MG63 (cell line): ENCODE measurements at regions not wholly inside any gene's neighbourhood (a gene's known extent, or its start where the extent isn't known, plus 50 kb on each side); places are given as distances from the start of the nearest gene placed in this dataset.
"Not testable (repeated sequence)": the region's sequence is repeated elsewhere in the genome, so short reads cannot be mapped to it uniquely, and the experiment has no call there.

Source experiments
- DNase-seq: peaks from one replicate; pipeline ENCODE4 v3.0.0-alpha.2; 2020
- H3K27me3 ChIP-seq: fragments of 250-450 bp; sonication (Bioruptor Pico); 2 replicates; pipeline ENCODE4 v1.5.1; 2020; ENCODE audit warnings: mild to moderate bottlenecking, moderate library complexity
- H3K36me3 ChIP-seq: fragments of 250-450 bp; sonication (Bioruptor Pico); 2 replicates; pipeline ENCODE4 v1.5.1; 2020; ENCODE audit warnings: mild to moderate bottlenecking, moderate library complexity
- H3K4me3 ChIP-seq: fragments of 250-450 bp; sonication (Bioruptor Pico); 2 replicates; pipeline ENCODE4 v1.5.1; 2020; ENCODE audit warnings: mild to moderate bottlenecking, moderate library complexity
- H3K9me3 ChIP-seq: fragments of 250-450 bp; sonication (Bioruptor Pico); 2 replicates; pipeline ENCODE4 v1.5.1; 2020; ENCODE audit warnings: mild to moderate bottlenecking, moderate library complexity

DNA sequence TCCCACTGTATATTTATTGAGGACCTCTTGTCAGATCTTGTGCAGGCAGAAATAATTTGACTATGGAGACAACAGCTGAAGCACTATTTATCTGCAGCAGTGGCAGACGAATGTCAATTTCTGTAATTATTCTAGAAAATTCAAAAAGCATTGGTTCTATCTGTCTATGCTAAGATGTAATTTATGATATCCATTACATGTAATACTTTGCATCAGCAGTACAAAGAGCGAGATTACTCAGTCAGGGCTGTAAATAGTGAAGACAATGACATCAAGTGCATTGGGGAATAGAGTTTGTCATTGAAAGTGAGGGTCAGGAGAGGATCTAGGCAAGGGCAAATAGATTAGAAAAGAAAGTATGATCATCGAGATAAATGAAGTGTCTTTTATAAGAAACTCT, 508.2 kb downstream of the ZWINT start:
- Histone ChIP-seq H3K9me3 (no peaks in the 10 kb centered on the region), H3K36me3 (no peaks in the 10 kb centered on the region), H3K4me3 (no peak overlapping the region), H3K27me3 (no peaks in the 10 kb centered on the region)
- no peak for DNase-seq

DNA sequence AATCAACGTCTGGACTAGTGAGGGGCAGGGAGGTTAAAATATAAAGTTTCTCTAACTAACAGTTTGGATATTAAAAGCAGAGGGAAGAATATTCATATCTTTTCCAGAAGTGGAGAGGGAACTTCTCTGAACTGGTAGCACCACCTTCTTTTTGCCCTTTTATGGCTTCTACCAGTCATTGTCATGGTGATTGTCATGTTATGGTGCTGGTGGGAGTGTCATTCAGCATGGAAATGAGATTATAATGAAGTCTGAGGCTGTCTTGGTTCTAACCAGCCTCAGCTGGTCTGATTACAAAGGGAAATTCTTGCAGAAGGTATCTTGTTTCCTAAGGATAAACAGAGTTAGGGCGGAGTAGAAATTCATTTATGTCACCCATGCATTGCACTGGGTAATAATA, 523.8 kb downstream of the ZWINT start:
- no peak for DNase-seq
- no peaks in the 10 kb centered on the region for H3K27me3 ChIP-seq
- no peak overlapping the region for H3K4me3 ChIP-seq
- H3K36me3 ChIP-seq = no peaks in the 10 kb centered on the region
- H3K9me3 ChIP-seq = no peaks in the 10 kb centered on the region

DNA sequence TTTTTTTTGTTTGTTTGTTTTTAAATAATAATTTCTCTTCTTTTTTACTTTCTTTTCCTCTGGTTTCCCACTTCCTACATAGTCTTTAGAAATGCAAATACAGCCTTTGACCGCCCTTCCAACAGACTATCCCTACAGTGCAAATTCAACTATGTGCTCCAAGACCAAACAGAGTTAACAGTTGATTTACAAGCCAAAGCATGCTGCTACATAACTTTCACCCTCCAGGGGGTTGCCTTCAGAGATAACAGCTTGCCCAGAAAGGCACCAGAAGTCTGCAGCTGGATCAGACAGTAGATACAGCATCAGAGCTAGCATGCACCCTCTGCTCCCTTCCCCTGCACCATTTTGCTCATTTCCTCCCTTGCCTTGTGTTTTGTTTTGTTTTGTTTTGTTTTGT, 539.0 kb downstream of the ZWINT start:
- no peak for DNase-seq
- H3K4me3 ChIP-seq = no peak overlapping the region
- H3K36me3 ChIP-seq = no peaks in the 10 kb centered on the region
- H3K27me3 ChIP-seq = no peaks in the 10 kb centered on the region
- no peaks in the 10 kb centered on the region for H3K9me3 ChIP-seq

DNA sequence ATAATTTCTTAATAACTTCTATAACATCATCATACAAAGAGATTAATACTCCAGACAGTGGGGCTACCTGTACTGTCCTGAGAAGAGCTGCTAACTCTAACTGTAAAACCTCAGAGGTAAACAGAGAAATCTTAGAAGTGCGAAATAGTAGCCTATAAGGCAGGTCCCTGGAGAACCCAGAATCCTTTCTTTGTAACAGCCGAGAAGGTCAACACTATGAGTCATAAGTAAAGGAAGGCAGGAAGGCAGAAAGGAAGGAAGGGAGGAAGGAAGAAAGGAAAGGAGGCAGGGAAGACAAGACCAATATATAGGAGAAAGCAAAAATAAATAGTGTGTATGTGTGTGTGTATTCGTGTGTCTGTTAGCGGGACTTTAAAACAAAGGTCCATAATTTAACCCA, 540.6 kb downstream of the ZWINT start:
- Histone ChIP-seq H3K4me3 (no peak overlapping the region), H3K9me3 (no peaks in the 10 kb centered on the region), H3K36me3 (no peaks in the 10 kb centered on the region), H3K27me3 (no peaks in the 10 kb centered on the region)
- no peak for DNase-seq

DNA sequence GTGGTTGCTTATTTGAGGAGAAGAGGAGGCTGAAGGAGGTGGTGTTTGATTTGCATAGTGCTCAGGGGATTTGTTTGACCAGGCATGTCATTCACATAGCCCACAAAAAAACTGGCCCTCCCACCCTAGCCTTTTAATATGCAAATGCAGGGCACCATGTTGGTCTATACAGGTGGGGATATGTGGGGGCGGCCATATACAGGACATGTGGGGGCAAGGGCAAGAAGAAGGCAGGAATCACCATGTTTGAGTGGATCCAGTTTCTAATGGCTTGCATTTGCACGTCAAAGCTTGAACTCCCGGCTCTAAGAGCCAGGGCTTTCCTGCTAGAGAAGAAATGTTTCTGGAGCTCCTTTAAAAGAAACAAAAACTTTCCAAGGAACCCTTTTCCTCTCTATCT, 541.0 kb downstream of the ZWINT start:
- Histone ChIP-seq H3K27me3 (no peaks in the 10 kb centered on the region), H3K36me3 (no peaks in the 10 kb centered on the region), H3K9me3 (no peaks in the 10 kb centered on the region), H3K4me3 (no peak overlapping the region)
- DNase-seq = no peak

DNA sequence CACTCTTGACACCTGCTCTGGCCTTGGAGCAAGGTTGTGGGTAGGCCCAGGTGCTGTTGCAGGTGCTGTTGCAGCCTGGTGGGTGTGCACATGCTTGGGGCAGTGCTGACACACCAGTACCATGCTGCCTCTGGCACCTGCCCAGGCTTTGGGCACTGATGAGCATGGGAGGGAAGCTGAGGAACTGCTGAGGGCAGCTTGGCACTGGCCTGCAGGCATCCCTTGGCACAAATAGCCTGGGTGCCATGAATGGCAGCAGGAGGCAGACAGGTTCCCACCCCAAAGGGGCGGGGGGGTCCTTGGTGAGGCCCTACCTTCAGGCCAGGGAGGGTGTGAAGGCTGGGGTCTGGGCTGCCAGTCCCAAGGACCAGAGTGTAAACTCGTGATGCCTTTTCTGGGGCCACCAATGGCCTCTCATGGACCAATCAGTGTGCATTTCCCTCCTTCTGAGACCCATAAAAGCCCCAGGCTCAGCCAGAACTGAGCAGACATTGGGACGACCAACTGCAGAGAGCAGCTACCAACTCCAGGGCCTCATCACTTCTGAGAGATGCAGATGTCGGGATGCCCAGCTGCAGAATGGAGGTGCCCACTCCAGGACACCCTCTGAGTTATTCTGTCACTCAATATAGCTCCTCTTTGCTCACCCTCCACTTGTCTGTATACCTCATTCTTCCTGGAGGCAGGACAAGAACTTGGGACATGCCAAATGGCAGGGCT, 547.4 kb downstream of the ZWINT start:
- Histone ChIP-seq H3K4me3 (no peak overlapping the region), H3K9me3 (no peaks in the 10 kb centered on the region), H3K27me3 (no peaks in the 10 kb centered on the region), H3K36me3 (no peaks in the 10 kb centered on the region)
- DNase-seq = no peak

DNA sequence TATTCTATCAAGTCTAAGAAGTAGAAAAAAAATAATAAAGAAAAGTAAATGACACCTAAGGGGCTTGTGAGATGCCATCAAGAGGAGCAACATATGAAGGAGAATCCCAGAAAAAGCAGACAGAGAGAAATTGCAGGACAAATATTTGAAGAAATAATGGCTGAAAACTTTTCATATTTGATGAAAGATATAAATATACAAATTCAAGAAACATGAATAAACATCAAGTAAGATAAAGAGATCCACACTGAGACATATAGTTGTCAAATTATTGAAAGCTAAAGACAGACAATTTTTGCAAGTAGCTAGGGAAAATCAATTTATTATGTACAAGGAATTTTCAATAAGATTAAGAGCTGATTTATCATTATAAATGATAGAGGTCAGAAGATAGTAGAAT, 558.0 kb downstream of the ZWINT start:
- H3K27me3 ChIP-seq = no peaks in the 10 kb centered on the region
- no peaks in the 10 kb centered on the region for H3K36me3 ChIP-seq
- no peak for DNase-seq
- no peaks in the 10 kb centered on the region; the same call in 1 of the 2 replicates for H3K9me3 ChIP-seq
- H3K4me3 ChIP-seq = no peak overlapping the region

DNA sequence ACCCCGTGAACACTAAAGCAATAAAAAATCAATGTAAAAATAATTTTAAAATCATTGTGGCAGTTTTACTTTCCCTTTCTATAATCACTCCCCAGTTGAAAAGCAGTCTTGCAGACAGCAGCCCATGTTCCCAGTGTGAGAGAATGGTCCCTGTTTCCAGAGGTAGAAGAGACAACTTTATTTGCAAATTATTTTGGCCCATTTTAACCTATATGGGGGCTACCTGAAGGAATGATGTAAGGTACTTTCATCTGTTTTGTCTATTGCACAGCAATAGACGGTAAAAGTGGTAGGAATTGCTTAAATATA, 559.8 kb downstream of the ZWINT start:
- Histone ChIP-seq H3K9me3 (no peaks in the 10 kb centered on the region; the same call in 1 of the 2 replicates), H3K36me3 (no peaks in the 10 kb centered on the region), H3K27me3 (no peaks in the 10 kb centered on the region), H3K4me3 (no peak overlapping the region)
- DNase-seq = no peak

DNA sequence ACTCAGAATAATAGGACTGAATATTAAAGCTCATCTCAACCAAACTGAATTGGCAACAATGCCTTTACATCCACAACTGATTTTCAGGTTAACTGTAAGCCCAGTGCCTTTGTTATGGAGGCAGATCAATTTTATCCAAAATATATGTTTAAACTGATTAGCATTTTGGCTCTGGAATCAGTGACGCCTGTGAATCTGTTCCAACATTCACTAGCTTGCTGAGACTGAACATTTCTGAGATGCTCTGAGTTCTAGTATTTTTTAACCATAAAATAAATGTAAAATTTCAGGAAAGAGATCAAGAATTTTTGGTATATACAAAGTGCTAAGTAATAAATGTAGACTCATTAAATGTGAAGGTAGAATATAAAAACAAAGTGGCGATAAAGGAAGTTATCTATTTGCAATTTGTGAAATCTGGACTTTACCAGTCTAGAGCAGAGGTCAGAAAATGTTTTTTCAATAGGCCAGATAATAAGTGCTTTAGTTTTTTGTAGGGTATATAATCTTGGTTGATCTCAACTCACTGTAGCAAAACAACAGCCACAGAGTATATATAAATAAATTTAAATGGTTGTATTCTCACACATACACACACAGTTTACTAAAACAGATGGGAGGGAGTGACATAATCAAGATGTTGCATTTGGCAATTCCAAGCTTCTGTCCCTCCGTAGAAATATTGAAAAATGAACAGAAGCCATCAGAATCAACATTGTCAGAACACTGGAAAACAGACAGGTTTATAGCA, 560.3 kb downstream of the ZWINT start:
- Histone ChIP-seq H3K9me3 (no peaks in the 10 kb centered on the region; the same call in 1 of the 2 replicates), H3K36me3 (no peaks in the 10 kb centered on the region), H3K4me3 (no peak overlapping the region), H3K27me3 (no peaks in the 10 kb centered on the region)
- DNase-seq = no peak

DNA sequence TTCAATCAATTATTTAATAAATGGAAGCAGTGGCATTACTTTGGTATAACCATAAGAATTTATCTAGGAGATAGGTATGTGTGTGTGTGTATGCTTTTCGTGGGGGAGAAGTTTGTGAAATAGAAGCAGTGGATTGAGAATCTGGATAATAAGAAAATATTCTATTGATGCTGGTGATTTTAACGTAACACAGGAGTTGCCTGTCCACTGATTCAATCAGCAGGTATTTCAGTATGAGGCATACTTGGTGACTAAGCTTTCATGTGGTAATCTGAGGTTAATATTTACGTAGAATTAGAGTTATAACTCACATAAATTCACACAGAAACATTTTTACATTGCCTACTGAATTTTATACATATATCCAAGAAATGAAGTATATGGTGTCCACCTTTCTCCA, 568.0 kb downstream of the ZWINT start:
- H3K9me3 ChIP-seq = no peaks in the 10 kb centered on the region
- no peak for DNase-seq
- H3K27me3 ChIP-seq = no peaks in the 10 kb centered on the region
- no peaks in the 10 kb centered on the region for H3K36me3 ChIP-seq
- no peak overlapping the region for H3K4me3 ChIP-seq

DNA sequence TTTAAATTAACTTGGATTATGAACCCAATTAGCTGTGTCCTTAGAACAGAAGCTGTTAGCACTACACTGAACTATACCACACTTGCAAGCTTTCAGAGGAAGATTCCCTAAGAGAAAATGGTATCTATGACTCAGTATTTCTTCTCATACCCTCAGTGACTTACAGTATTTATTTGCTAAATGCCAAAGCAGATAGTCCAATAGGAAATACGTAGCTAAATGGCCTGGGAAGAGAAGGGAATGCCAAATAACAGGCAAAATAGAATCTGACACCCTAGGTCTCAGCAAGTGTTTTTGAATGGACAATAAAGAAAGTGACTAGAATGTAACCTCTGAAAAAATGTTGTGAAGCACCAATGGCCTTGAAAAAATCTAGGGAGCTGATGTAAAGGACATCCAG, 570.8 kb downstream of the ZWINT start:
- not testable (repeated sequence) for DNase-seq, H3K9me3 ChIP-seq, H3K4me3 ChIP-seq, H3K27me3 ChIP-seq, H3K36me3 ChIP-seq

DNA sequence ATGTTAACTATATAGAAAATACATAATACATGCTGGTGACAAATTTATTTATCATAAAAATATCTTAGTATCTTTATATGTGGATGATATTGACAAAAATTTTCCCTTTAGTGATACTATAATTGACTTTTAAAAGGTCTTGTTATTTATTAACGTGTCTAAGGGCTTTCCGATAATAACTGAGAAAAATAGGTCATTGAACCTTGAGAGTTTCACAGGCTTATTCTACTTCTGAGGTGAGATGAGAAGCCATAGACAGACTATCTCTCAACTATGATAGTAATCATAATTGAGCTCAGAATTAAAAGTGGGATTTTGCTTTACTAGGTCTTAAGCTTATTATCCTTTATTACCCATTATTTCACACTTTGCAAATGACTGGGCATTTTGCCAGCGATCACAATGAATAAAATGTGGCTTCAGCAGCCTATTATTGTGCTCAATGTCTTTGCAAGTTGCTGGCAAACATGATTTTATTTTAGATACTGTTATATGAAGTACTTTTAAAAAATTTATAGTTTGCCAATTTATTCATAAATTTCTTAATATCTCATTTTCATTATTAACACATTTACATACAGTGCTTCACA, 574.5 kb downstream of the ZWINT start:
- Histone ChIP-seq H3K27me3 (no peaks in the 10 kb centered on the region), H3K9me3 (no peaks in the 10 kb centered on the region), H3K36me3 (no peaks in the 10 kb centered on the region), H3K4me3 (no peak overlapping the region)
- no peak for DNase-seq

DNA sequence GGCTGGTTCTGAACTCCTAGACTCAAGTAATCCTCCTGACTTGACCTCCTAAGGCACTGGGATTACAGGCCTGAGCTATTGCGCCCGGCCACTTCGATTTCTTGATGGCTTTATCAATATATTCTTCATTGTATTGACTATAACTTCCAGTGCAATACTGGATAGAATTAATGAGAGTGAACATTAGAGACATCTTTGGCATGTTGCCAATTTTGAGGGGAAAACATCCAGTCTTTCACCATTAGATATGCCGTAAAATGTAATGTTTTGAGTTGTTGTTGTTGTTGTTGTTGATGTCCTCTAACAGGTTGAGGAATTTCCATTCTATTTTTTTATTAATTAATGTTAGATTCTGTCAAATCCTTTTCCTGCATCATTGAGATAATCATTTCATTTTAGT, 578.9 kb downstream of the ZWINT start:
- no peaks in the 10 kb centered on the region for H3K36me3 ChIP-seq
- H3K9me3 ChIP-seq = no peaks in the 10 kb centered on the region
- H3K27me3 ChIP-seq = no peaks in the 10 kb centered on the region
- no peak for DNase-seq
- no peak overlapping the region for H3K4me3 ChIP-seq

DNA sequence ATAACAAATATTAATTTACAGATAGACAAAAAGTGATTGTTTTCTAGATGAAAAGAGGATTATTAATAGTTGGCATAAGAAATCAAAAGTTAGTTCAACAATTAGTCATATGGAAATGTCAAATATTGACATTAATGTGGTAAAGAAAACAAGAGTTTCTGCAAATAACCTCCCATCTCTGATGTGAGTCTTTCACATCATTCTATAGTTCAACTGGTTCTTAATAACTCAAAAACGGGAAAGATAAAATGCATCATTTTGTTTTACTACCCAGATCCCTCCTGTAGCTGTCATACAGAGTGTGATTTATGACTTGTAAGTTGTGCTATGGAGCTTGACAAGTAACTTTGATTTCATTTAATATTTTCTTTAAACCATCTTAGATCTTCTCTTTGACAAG, 594.8 kb downstream of the ZWINT start:
- Histone ChIP-seq H3K27me3 (no peaks in the 10 kb centered on the region), H3K36me3 (no peaks in the 10 kb centered on the region), H3K9me3 (no peaks in the 10 kb centered on the region), H3K4me3 (no peak overlapping the region)
- DNase-seq = no peak

DNA sequence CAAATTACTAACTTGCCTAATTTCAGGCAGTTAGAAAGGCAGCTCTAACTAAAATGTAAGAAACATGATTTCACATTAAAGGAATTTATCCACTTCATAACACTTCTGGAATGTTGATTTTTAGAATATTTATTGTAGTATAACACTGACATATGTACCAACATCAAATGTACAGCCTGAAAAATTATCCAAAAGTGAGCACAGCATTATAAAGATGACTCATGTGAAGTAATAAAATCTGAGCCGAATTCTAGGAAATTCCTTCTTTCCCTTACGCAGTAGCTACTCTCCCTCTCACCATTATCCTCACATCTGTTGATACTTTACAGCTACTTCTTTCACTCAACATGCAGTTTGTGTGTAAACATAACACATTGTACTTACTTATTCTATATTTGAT, 610.6 kb downstream of the ZWINT start:
- Histone ChIP-seq H3K27me3 (no peaks in the 10 kb centered on the region), H3K4me3 (no peak overlapping the region), H3K9me3 (no peaks in the 10 kb centered on the region), H3K36me3 (no peaks in the 10 kb centered on the region)
- DNase-seq = no peak

DNA sequence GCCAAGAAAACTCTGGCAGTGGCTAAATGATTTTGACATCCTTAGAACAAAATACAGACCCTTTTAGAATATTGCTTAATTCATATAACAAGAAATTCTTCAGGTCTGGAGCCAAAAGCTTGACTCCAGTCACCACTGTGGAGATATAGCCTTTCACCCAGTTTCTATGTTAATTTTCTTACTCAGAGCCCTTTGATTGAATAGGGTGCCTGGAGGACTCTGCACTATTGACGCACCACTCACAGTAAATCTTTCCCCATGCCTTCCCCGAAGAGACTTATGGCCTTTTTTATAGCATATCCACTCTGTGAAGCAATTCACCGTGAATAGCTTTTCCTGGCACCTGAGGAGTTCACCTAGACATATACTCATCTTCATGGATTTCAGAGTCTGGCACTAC, 613.8 kb downstream of the ZWINT start:
- H3K27me3 ChIP-seq = no peaks in the 10 kb centered on the region
- DNase-seq = no peak
- H3K9me3 ChIP-seq = no peaks in the 10 kb centered on the region
- no peaks in the 10 kb centered on the region for H3K36me3 ChIP-seq
- no peak overlapping the region for H3K4me3 ChIP-seq

DNA sequence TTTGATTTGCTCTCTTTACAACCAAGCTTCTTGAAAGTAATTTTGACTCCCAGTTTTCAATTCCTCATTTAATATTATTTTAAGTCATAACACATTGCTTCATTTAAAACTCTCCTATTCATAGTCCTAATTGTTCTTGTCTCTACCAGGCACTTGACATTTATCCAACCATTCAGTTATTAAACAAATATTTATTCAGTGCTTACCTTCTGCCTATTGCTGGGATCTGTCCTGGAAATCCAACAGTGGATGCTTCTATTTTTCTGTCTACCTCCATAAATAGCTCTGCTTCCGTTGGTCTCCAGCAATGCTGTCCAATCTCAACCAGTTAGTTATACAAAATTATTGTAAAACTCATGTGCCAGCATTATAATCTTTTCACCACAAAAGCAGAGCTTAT, 615.1 kb downstream of the ZWINT start:
- H3K9me3 ChIP-seq = no peaks in the 10 kb centered on the region
- no peak overlapping the region for H3K4me3 ChIP-seq
- H3K36me3 ChIP-seq = no peaks in the 10 kb centered on the region
- DNase-seq = no peak
- H3K27me3 ChIP-seq = no peaks in the 10 kb centered on the region

DNA sequence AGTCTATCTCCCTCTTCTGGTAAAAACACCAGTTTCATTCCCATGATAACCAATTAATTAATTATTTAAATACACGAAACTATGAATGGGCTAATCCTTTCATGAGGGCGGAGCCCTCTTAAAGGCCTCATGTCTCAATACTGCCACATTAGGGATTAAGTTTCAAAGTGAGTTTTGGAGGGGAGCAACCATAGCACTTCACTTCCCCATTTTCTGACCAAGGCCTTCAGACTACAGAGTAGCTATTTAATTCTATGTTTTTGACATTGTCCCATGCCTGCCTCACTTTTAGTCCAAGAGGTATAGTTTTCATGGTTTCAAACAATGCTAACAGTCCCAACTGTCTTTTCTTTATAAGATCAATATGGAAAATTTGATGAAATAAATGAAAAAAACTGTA, 618.6 kb downstream of the ZWINT start:
- DNase-seq = no peak
- no peaks in the 10 kb centered on the region for H3K36me3 ChIP-seq
- no peaks in the 10 kb centered on the region for H3K27me3 ChIP-seq
- H3K4me3 ChIP-seq = no peak overlapping the region
- no peaks in the 10 kb centered on the region for H3K9me3 ChIP-seq
